Mesothelial cell of epicardium (in vitro differentiated cells): ENCODE measurements at regions not wholly inside any gene's neighbourhood (a gene's known extent, or its start where the extent isn't known, plus 50 kb on each side); places are given as distances from the start of the nearest gene placed in this dataset.

Experiments
- DNase-seq, 2 experiments: peaks; one replicate each; pipeline ENCODE4 v3.0.0; 2021; ENCODE audit warnings: low spot score in 2 of 2; ENCODE audit not compliant: unreplicated experiment in 2 of 2
- H3K27ac Mint-ChIP-seq: 2 replicates; pipeline ENCODE4 v1.8.0; 2021; ENCODE audit warnings: mixed read lengths
- H3K27me3 Mint-ChIP-seq: 2 replicates; pipeline ENCODE4 v1.8.0; 2021; ENCODE audit warnings: low read depth, mixed read lengths
- H3K36me3 Mint-ChIP-seq: 2 replicates; pipeline ENCODE4 v1.8.0; 2021; ENCODE audit warnings: mixed read lengths
- H3K4me1 Mint-ChIP-seq: 2 replicates; pipeline ENCODE4 v1.8.0; 2021; ENCODE audit warnings: mixed read lengths
- H3K4me3 Mint-ChIP-seq: 2 replicates; pipeline ENCODE4 v1.8.0; 2021; ENCODE audit warnings: mild to moderate bottlenecking, moderate library complexity, mixed read lengths
- H3K9me3 Mint-ChIP-seq: 2 replicates; pipeline ENCODE4 v1.8.0; 2021; ENCODE audit warnings: mixed read lengths
- CTCF ChIP-seq: fragments of 200-600 bp; sonication (generic); IDR thresholded peaks from one replicate; pipeline ENCODE4 v1.5.0; 2021; ENCODE audit warnings: antibody characterized with exemption; ENCODE audit not compliant: unreplicated experiment

GRCh38 chr3:171944118-171945016, 95.0 kb upstream of the FNDC3B start:
- Mint-ChIP-seq H3K4me1 (peaks cover 54% of the 10 kb centered on the region), H3K9me3 (peaks cover 14% of the 10 kb centered on the region), H3K4me3 (no peak overlapping the region), H3K27ac (peak overlapping the region; percentile 87), H3K36me3 (peaks cover 4% of the 10 kb centered on the region), H3K27me3 (no peaks in the 10 kb centered on the region)
- no peak for TF ChIP-seq CTCF
- DNase-seq = no peak

GRCh38 chr3:171948674-171949073, 90.7 kb upstream of the FNDC3B start:
- TF ChIP-seq CTCF = no peak
- H3K4me3 Mint-ChIP-seq = no peak overlapping the region
- peaks cover 14% of the 10 kb centered on the region for H3K9me3 Mint-ChIP-seq
- H3K36me3 Mint-ChIP-seq = peaks cover 4% of the 10 kb centered on the region
- no peaks in the 10 kb centered on the region for H3K27me3 Mint-ChIP-seq
- H3K4me1 Mint-ChIP-seq = peaks cover 53% of the 10 kb centered on the region
- no peak for DNase-seq
- H3K27ac Mint-ChIP-seq = peak overlapping the region; percentile 23

- Mint-ChIP-seq H3K27ac (no peak overlapping the region), H3K9me3 (peaks cover 14% of the 10 kb centered on the region), H3K4me3 (no peak overlapping the region), H3K4me1 (peaks cover 44% of the 10 kb centered on the region), H3K27me3 (no peaks in the 10 kb centered on the region), H3K36me3 (peaks cover 4% of the 10 kb centered on the region)
- no peak for TF ChIP-seq CTCF
- no peak for DNase-seq
These were observed 89.8 kb upstream of the FNDC3B start for GRCh38 chr3:171949554-171949953.

- no peak overlapping the region for H3K4me3 Mint-ChIP-seq
- peaks cover 4% of the 10 kb centered on the region for H3K36me3 Mint-ChIP-seq
- no peak for DNase-seq
- H3K4me1 Mint-ChIP-seq = peaks cover 44% of the 10 kb centered on the region
- TF ChIP-seq CTCF = no peak
- peaks cover 14% of the 10 kb centered on the region for H3K9me3 Mint-ChIP-seq
- H3K27ac Mint-ChIP-seq = peak overlapping the region; percentile 89
- no peaks in the 10 kb centered on the region for H3K27me3 Mint-ChIP-seq
These were observed 89.0 kb upstream of the FNDC3B start for GRCh38 chr3:171950373-171950772.

- TF ChIP-seq CTCF = no peak
- Mint-ChIP-seq H3K36me3 (peaks cover 4% of the 10 kb centered on the region), H3K9me3 (peaks cover 14% of the 10 kb centered on the region), H3K4me1 (peaks cover 45% of the 10 kb centered on the region), H3K27ac (no peak overlapping the region), H3K27me3 (no peaks in the 10 kb centered on the region), H3K4me3 (no peak overlapping the region)
- no peak for DNase-seq
These were observed 87.8 kb upstream of the FNDC3B start for GRCh38 chr3:171951597-171951996.
